ENCODE measurements at regions not wholly inside any gene's neighbourhood (a gene's known extent, or its start where the extent isn't known, plus 50 kb on each side); places are given as distances from the start of the nearest gene placed in this dataset.

DNA sequence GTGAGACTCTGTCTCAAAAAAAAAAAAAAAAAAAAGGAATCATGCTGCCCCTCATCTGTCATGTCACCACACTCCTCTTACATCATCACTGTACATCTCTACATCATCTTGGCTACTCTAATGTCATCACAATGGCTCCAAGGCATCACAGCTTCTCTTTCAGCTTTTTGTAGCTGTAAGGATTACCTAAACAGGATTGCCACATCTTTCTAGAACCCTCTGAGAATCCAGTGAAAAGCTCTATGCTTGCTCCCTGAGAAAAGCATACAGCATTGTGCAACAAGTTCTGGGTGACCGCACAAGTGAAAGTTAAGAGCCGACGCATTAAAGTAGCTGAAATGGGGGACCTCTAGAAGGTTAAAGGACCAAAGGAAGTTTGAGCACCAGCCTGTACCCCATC lies 272.5 kb downstream of the C12orf50 start:
- Histone ChIP-seq H3K36me3 (ENCODE audit: control insufficient read depth in 4 of 4, insufficient read depth in 4 of 4, low read length in 3 of 4) (no peaks in the 10 kb centered on the region), H3K4me1 (ENCODE audit: control extremely low read depth in 1 of 4, control insufficient read depth in 4 of 4, insufficient read depth in 4 of 4, low read length in 3 of 4) (no peaks in the 10 kb centered on the region), H3K27ac (ENCODE audit: insufficient read depth in 1 of 2, low read depth in 1 of 2, low read length in 2 of 2, poor library complexity in 1 of 2, severe bottlenecking in 2 of 2) (no peak overlapping the region), H3K9me3 (ENCODE audit: control extremely low read depth in 1 of 5, control insufficient read depth in 4 of 5, insufficient read depth in 2 of 5, low read depth in 1 of 5, low read length in 4 of 5) (no peaks in the 10 kb centered on the region), H3K4me3 (ENCODE audit: control insufficient read depth in 1 of 7, extremely low read depth in 1 of 7, insufficient read depth in 4 of 7, low read depth in 2 of 7, low read length in 6 of 7) (no peak overlapping the region), H3K27me3 (replicated peaks in 2 of 5; ENCODE audit: control insufficient read depth in 4 of 5, insufficient read depth in 5 of 5, low read length in 4 of 5) (no peaks in the 10 kb centered on the region)
- ChIA-PET CTCF (no interaction called here), POLR2A (no interaction called here)
- no peak for DNase-seq
- WGBS (ENCODE audit: insufficient coverage), result 100% methylated on average over 1 of the region's 3 CpGs

DNA sequence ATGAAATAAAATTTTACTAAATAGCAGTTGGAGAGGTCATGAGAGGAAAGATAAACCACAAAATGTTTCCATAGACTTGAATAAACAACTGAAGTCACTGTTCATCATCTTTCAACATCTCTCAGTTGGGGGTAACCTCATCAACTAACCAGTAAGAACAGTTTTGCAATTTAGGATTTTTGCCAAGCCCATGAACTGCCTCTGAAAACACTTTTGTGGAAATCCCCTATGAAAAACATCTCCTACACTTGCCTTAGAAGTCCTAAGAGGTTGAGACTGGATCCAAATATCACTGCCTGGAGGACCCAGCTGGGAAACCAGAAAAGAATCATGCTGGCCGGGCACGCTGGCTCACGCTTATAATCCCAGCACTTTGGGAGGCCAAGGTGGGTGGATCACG lies 273.1 kb downstream of the C12orf50 start:
- H3K4me1 ChIP-seq (ENCODE audit: control extremely low read depth in 1 of 4, control insufficient read depth in 4 of 4, insufficient read depth in 4 of 4, low read length in 3 of 4), result no peaks in the 10 kb centered on the region
- ChIA-PET POLR2A (no interaction called here), CTCF (no interaction called here)
- no peaks in the 10 kb centered on the region for H3K9me3 ChIP-seq (ENCODE audit: control extremely low read depth in 1 of 5, control insufficient read depth in 4 of 5, insufficient read depth in 2 of 5, low read depth in 1 of 5, low read length in 4 of 5)
- no peaks in the 10 kb centered on the region for H3K27me3 ChIP-seq (replicated peaks in 2 of 5; ENCODE audit: control insufficient read depth in 4 of 5, insufficient read depth in 5 of 5, low read length in 4 of 5)
- no peaks in the 10 kb centered on the region for H3K36me3 ChIP-seq (ENCODE audit: control insufficient read depth in 4 of 4, insufficient read depth in 4 of 4, low read length in 3 of 4)
- 100% methylated on average over 3 of the region's 4 CpGs for WGBS (ENCODE audit: insufficient coverage)
- no peak overlapping the region for H3K27ac ChIP-seq (ENCODE audit: insufficient read depth in 1 of 2, low read depth in 1 of 2, low read length in 2 of 2, poor library complexity in 1 of 2, severe bottlenecking in 2 of 2)
- DNase-seq, result no peak
- H3K4me3 ChIP-seq (ENCODE audit: control insufficient read depth in 1 of 7, extremely low read depth in 1 of 7, insufficient read depth in 4 of 7, low read depth in 2 of 7, low read length in 6 of 7), result no peak overlapping the region

DNA sequence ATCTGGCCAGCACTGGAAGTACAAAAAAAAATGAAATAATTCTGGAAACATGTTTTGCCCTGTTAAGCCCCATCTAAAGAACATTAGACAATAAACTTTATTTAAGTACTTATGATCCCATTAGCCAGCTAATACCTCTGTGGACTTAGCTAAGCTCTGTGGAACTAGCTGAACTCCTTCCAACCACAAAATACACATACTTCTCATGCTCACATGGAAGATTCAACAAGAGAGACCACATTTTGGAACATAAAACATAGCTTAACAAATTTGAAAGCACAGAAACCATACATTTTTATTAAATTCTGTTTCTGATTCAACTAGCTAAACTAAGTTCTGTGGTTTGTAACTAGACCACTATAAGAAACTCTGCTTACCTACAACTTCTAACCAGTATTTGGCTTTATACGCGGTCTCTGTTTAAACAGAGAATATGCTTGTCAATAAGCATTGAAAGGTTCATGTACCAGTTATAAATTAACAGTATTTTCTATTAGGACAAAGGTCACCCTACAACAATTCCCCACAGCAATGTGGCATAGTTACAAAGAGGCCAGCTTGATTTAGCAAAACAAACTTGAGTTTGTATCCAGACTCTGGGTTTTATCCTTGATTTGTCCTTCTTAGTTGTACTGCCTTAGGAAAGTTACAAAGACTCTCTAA lies 300.1 kb downstream of the C12orf50 start:
- no CpG with 5 or more reads among the region's 2 CpGs for WGBS (ENCODE audit: insufficient coverage)
- Histone ChIP-seq H3K9me3 (ENCODE audit: control extremely low read depth in 1 of 5, control insufficient read depth in 4 of 5, insufficient read depth in 2 of 5, low read depth in 1 of 5, low read length in 4 of 5) (no peaks in the 10 kb centered on the region), H3K27ac (ENCODE audit: insufficient read depth in 1 of 2, low read depth in 1 of 2, low read length in 2 of 2, poor library complexity in 1 of 2, severe bottlenecking in 2 of 2) (no peak overlapping the region), H3K4me3 (ENCODE audit: control insufficient read depth in 1 of 7, extremely low read depth in 1 of 7, insufficient read depth in 4 of 7, low read depth in 2 of 7, low read length in 6 of 7) (no peak overlapping the region), H3K27me3 (replicated peaks in 2 of 5; ENCODE audit: control insufficient read depth in 4 of 5, insufficient read depth in 5 of 5, low read length in 4 of 5) (no peaks in the 10 kb centered on the region), H3K4me1 (ENCODE audit: control extremely low read depth in 1 of 4, control insufficient read depth in 4 of 4, insufficient read depth in 4 of 4, low read length in 3 of 4) (no peaks in the 10 kb centered on the region), H3K36me3 (ENCODE audit: control insufficient read depth in 4 of 4, insufficient read depth in 4 of 4, low read length in 3 of 4) (no peaks in the 10 kb centered on the region)
- CTCF ChIA-PET, result no interaction called here
- POLR2A ChIA-PET, result no interaction called here
- DNase-seq, result no peak

DNA sequence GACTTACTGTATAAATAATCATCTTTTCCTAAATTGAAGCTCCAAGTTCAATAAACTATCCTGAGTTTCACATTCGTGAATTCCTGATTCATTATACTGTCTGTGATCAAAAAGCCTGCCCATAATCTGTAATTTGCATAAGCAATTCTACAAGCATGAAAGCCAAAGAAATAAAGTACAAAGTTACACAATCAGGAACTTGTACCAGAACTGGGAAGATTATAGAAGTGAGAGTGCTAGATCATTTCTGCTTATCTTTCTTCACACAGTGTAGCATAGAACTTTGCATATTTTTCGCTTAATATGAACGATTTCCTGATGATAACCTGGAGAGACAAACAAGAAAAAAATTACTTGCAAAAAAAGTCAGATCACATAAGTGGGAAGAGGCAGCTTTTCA lies 308.2 kb downstream of the C12orf50 start:
- CTCF ChIA-PET, result no interaction called here
- H3K36me3 ChIP-seq (ENCODE audit: control insufficient read depth in 4 of 4, insufficient read depth in 4 of 4, low read length in 3 of 4), result no peaks in the 10 kb centered on the region
- H3K4me1 ChIP-seq (ENCODE audit: control extremely low read depth in 1 of 4, control insufficient read depth in 4 of 4, insufficient read depth in 4 of 4, low read length in 3 of 4), result no peaks in the 10 kb centered on the region
- WGBS (ENCODE audit: insufficient coverage), result 100% methylated on average over 1 of the region's 3 CpGs
- DNase-seq, result no peak
- no peaks in the 10 kb centered on the region for H3K27me3 ChIP-seq (replicated peaks in 2 of 5; ENCODE audit: control insufficient read depth in 4 of 5, insufficient read depth in 5 of 5, low read length in 4 of 5)
- POLR2A ChIA-PET, result no interaction called here
- no peak overlapping the region for H3K4me3 ChIP-seq (ENCODE audit: control insufficient read depth in 1 of 7, extremely low read depth in 1 of 7, insufficient read depth in 4 of 7, low read depth in 2 of 7, low read length in 6 of 7)
- no peak overlapping the region for H3K27ac ChIP-seq (ENCODE audit: insufficient read depth in 1 of 2, low read depth in 1 of 2, low read length in 2 of 2, poor library complexity in 1 of 2, severe bottlenecking in 2 of 2)
- H3K9me3 ChIP-seq (ENCODE audit: control extremely low read depth in 1 of 5, control insufficient read depth in 4 of 5, insufficient read depth in 2 of 5, low read depth in 1 of 5, low read length in 4 of 5), result no peaks in the 10 kb centered on the region

DNA sequence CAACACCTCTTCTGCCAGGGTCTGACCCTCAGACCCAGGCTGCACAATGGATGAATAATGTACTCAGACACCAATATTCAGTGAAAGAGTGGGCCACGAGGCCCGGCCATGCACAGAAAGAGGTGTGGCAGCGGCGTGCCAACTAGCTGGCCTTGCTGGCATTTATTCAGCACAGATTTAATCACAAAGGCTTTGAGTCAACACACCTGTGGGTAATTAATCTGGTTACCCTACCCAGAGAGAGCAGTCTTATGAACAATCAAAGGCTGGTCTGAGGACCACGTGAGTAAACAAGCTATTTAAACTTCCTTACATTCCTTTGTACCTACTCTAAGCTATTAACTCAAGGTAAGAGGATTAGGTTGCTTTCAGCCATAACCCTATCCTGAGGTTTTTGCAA lies 324.8 kb downstream of the C12orf50 start:
- Histone ChIP-seq H3K4me1 (ENCODE audit: control extremely low read depth in 1 of 4, control insufficient read depth in 4 of 4, insufficient read depth in 4 of 4, low read length in 3 of 4) (no peaks in the 10 kb centered on the region), H3K27me3 (replicated peaks in 2 of 5; ENCODE audit: control insufficient read depth in 4 of 5, insufficient read depth in 5 of 5, low read length in 4 of 5) (no peaks in the 10 kb centered on the region), H3K36me3 (ENCODE audit: control insufficient read depth in 4 of 4, insufficient read depth in 4 of 4, low read length in 3 of 4) (no peaks in the 10 kb centered on the region), H3K27ac (ENCODE audit: insufficient read depth in 1 of 2, low read depth in 1 of 2, low read length in 2 of 2, poor library complexity in 1 of 2, severe bottlenecking in 2 of 2) (no peak overlapping the region), H3K4me3 (ENCODE audit: control insufficient read depth in 1 of 7, extremely low read depth in 1 of 7, insufficient read depth in 4 of 7, low read depth in 2 of 7, low read length in 6 of 7) (no peak overlapping the region), H3K9me3 (ENCODE audit: control extremely low read depth in 1 of 5, control insufficient read depth in 4 of 5, insufficient read depth in 2 of 5, low read depth in 1 of 5, low read length in 4 of 5) (no peaks in the 10 kb centered on the region)
- no peak for DNase-seq
- WGBS (ENCODE audit: insufficient coverage), result 100% methylated on average over 3 of the region's 5 CpGs
- POLR2A ChIA-PET, result no interaction called here
- CTCF ChIA-PET, result no interaction called here

DNA sequence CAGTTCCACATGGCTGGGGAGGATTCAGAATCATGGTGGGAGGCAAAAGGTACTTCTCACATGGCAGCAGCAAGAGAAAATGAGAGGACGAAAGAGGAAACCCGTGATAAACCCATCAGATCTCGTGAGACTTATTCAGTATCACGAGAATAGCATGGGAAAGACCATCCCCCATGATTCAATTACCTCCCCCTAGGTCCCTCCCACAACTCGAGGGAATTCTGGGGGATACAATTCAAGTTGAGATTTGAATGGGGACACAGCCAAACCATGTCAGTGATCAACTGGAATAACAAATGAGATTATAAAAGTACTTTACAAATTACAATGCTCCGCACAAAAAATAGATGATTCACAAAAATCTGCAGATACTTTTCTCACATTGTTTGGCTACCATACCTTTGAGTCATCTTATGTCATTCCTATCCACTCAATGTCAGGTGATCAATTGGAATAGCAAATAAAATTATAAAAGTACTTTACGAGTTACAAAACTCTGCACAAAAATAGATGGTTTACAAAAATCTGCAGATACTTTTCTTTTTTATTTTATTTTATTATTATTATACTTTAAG lies 338.9 kb downstream of the C12orf50 start:
- POLR2A ChIA-PET, result no interaction called here
- H3K9me3 ChIP-seq (ENCODE audit: control extremely low read depth in 1 of 5, control insufficient read depth in 4 of 5, insufficient read depth in 2 of 5, low read depth in 1 of 5, low read length in 4 of 5), result no peaks in the 10 kb centered on the region

DNA sequence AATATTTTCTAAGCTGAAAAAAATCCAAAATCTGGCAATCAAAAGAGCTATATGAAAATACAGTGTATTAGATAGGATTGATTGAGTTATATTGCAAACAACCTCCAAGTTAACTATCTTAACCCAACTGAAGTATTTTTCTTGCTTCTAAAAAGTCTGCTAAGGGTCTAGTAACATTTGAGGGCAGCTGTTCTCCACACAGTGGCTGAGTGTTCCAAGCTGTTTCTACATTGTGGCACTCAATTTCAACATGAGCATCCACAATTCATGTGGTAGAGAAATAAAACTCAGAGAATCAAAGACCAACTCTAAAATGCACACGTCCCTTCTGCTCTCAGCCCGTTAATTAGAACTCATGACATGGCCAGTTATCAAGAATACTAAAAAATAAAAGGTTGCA lies 340.0 kb downstream of the C12orf50 start:
- Histone ChIP-seq H3K27me3 (replicated peaks in 2 of 5; ENCODE audit: control insufficient read depth in 4 of 5, insufficient read depth in 5 of 5, low read length in 4 of 5) (no peaks in the 10 kb centered on the region), H3K4me3 (ENCODE audit: control insufficient read depth in 1 of 7, extremely low read depth in 1 of 7, insufficient read depth in 4 of 7, low read depth in 2 of 7, low read length in 6 of 7) (no peak overlapping the region), H3K9me3 (ENCODE audit: control extremely low read depth in 1 of 5, control insufficient read depth in 4 of 5, insufficient read depth in 2 of 5, low read depth in 1 of 5, low read length in 4 of 5) (no peaks in the 10 kb centered on the region), H3K27ac (ENCODE audit: insufficient read depth in 1 of 2, low read depth in 1 of 2, low read length in 2 of 2, poor library complexity in 1 of 2, severe bottlenecking in 2 of 2) (no peak overlapping the region), H3K36me3 (ENCODE audit: control insufficient read depth in 4 of 4, insufficient read depth in 4 of 4, low read length in 3 of 4) (no peaks in the 10 kb centered on the region), H3K4me1 (ENCODE audit: control extremely low read depth in 1 of 4, control insufficient read depth in 4 of 4, insufficient read depth in 4 of 4, low read length in 3 of 4) (no peaks in the 10 kb centered on the region)
- ChIA-PET CTCF (no interaction called here), POLR2A (no interaction called here)
- no peak for DNase-seq
- 88% methylated on average over 2 of the region's 2 CpGs for WGBS (ENCODE audit: insufficient coverage)

More for the DNA sequence above, 338.9 kb downstream of the C12orf50 start:
- CTCF ChIA-PET, result no interaction called here
- H3K4me1 ChIP-seq (ENCODE audit: control extremely low read depth in 1 of 4, control insufficient read depth in 4 of 4, insufficient read depth in 4 of 4, low read length in 3 of 4), result no peaks in the 10 kb centered on the region
- WGBS (ENCODE audit: insufficient coverage), result 100% methylated on average over 1 of the region's 7 CpGs
- no peak overlapping the region for H3K4me3 ChIP-seq (ENCODE audit: control insufficient read depth in 1 of 7, extremely low read depth in 1 of 7, insufficient read depth in 4 of 7, low read depth in 2 of 7, low read length in 6 of 7)
- no peak for DNase-seq
- no peaks in the 10 kb centered on the region for H3K27me3 ChIP-seq (replicated peaks in 2 of 5; ENCODE audit: control insufficient read depth in 4 of 5, insufficient read depth in 5 of 5, low read length in 4 of 5)
- H3K27ac ChIP-seq (ENCODE audit: insufficient read depth in 1 of 2, low read depth in 1 of 2, low read length in 2 of 2, poor library complexity in 1 of 2, severe bottlenecking in 2 of 2), result no peak overlapping the region
- no peaks in the 10 kb centered on the region for H3K36me3 ChIP-seq (ENCODE audit: control insufficient read depth in 4 of 4, insufficient read depth in 4 of 4, low read length in 3 of 4)

Measured in common myeloid progenitor, CD34-positive (primary cell).